Kidney (tissue), 13 donors: ENCODE measurements at regions not wholly inside any gene's neighbourhood (a gene's known extent, or its start where the extent isn't known, plus 50 kb on each side); places are given as distances from the start of the nearest gene placed in this dataset.

Experiments used
- DNase-seq, 5 donors: peaks; one replicate each; pipeline ENCODE4 v3.0.0-alpha.2; 2013 to 2020
- FAIRE-seq: peaks from 2 replicates; lab custom pipeline; 2012; peaks lifted over from hg19 to GRCh38; lab: Jason Lieb, UNC
- H3K27ac ChIP-seq, 2 donors: one replicate each; pipeline ENCODE4 v1.7.0; 2013; ENCODE audit warnings: low read depth in 2 of 2, low read length in 2 of 2, inconsistent platforms in 1 of 2
- H3K27me3 ChIP-seq: one replicate; pipeline ENCODE4 v1.7.1; 2013; ENCODE audit warnings: low read length, inconsistent platforms; ENCODE audit not compliant: control insufficient read depth, insufficient read depth
- H3K36me3 ChIP-seq, 3 donors: one replicate each; pipeline versions ENCODE4 v1.7.0 to v1.7.1; 2013; ENCODE audit warnings: low read length in 3 of 3, control low read depth in 1 of 3, inconsistent platforms in 1 of 3; ENCODE audit not compliant: insufficient read depth in 3 of 3, control insufficient read depth in 2 of 3
- H3K4me1 ChIP-seq, 3 donors: one replicate each; pipeline versions ENCODE4 v1.7.0 to v1.7.1; 2013; ENCODE audit warnings: low read length in 3 of 3, inconsistent platforms in 1 of 3, low read depth in 1 of 3; ENCODE audit not compliant: control insufficient read depth in 2 of 3, insufficient read depth in 2 of 3
- H3K4me3 ChIP-seq, 3 donors: one replicate each; pipeline versions ENCODE4 v1.7.0 to v1.8.1; 2013; ENCODE audit warnings: low read length in 3 of 3, control low read depth in 1 of 3, inconsistent platforms in 1 of 3
- H3K9ac ChIP-seq, 3 donors: one replicate each; pipeline versions ENCODE4 v1.7.0 to v1.7.1; 2013; ENCODE audit warnings: low read length in 3 of 3, control low read depth in 1 of 3, inconsistent platforms in 1 of 3
- H3K9me3 ChIP-seq, 3 donors: one replicate each; pipeline versions ENCODE4 v1.7.0 to v1.7.1; 2013; ENCODE audit warnings: low read length in 3 of 3, control low read depth in 1 of 3, inconsistent platforms in 1 of 3; ENCODE audit not compliant: control insufficient read depth in 2 of 3, insufficient read depth in 1 of 3
- CTCF ChIP-seq: IDR thresholded peaks from 3 replicates; pipeline ENCODE4 v1.5.1; 2012; ENCODE audit warnings: mild to moderate bottlenecking, moderate library complexity, borderline replicate concordance; ENCODE audit not compliant: insufficient read depth; ENCODE audit errors: extremely low read depth
- intact Hi-C: fragments of 100-400 bp; cut with DNase I; formaldehyde crosslinking; loops from one replicate; pipeline ENCODE4 v1.11.1; 2022
- donor health status: control.
- donor health status: control.
- donor health status: control.
- donor health status: control.
- donor health status: control.
- donor health status: DM: yes; HTN: yes; CAD: no.
- donor health status: Normal renal cell carcinoma (clear cell type).

DNA sequence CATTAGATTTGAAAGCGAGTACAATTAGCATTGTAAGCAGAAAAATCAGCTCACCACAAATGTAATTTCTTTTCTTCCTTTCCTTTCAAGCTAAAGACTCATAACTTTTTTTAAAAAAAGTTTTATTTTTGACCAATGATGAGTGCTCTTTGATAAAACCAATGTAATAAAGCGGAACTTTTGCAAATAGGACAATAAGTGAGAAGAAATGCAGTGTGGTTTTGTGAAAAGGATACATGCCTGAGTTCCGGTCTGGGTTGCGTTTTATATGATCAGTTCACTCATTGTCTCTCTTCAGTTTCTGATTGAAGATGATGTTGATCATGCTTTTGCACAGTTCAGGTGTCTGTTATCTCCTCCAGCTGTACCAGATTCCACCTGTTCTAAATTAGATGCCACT lies 274.4 kb downstream of the KLF12 start:
- Histone ChIP-seq H3K27ac (no peak overlapping the region), H3K9me3 (no peaks in the 10 kb centered on the region), H3K4me3 (no peak overlapping the region), H3K27me3 (no peaks in the 10 kb centered on the region), H3K36me3 (no peaks in the 10 kb centered on the region), H3K4me1 (no peaks in the 10 kb centered on the region), H3K9ac (no peak overlapping the region)
- intact Hi-C loops = no loop called here
- TF ChIP-seq CTCF = no peak
- DNase-seq (no peak), FAIRE-seq (no peak)

DNA sequence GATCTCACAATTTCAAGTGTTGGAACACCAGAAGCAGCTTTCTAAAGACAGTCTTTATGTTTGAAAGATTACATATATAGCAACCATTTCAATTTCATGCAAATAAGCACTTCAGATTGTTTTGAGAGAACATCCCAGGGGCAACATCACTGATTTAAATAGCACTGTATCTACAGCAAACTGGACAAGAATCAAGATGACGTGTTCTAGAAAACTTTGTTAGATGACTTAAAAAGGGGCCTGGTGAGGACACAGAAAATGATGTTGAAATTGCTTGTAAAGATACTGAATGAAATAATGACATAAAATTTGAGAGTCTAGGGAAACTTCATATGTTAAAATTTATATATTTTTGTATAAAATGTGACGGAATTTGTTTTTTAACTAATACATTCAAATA lies 277.1 kb downstream of the KLF12 start:
- FAIRE-seq (no peak), DNase-seq (no peak)
- Histone ChIP-seq H3K27ac (no peak overlapping the region), H3K4me1 (no peaks in the 10 kb centered on the region), H3K27me3 (no peaks in the 10 kb centered on the region), H3K4me3 (no peak overlapping the region), H3K36me3 (no peaks in the 10 kb centered on the region), H3K9ac (no peak overlapping the region), H3K9me3 (no peaks in the 10 kb centered on the region)
- no peak for TF ChIP-seq CTCF
- intact Hi-C loops = no loop called here

- no peaks in the 10 kb centered on the region for H3K9me3 ChIP-seq
- DNase-seq (no peak), FAIRE-seq (no peak)
- no peak overlapping the region for H3K27ac ChIP-seq
- H3K4me3 ChIP-seq = no peak overlapping the region
- no peak for TF ChIP-seq CTCF
- H3K4me1 ChIP-seq = peaks cover 0 to 3% (median 0%) of the 10 kb centered on the region in 3 donors
- H3K36me3 ChIP-seq = no peaks in the 10 kb centered on the region
- intact Hi-C loops = no loop called here
- no peaks in the 10 kb centered on the region for H3K27me3 ChIP-seq
- no peak overlapping the region for H3K9ac ChIP-seq
Observed at GRCh38 chr13:73851104-73851503, 283.1 kb downstream of the KLF12 start.
